ENCODE measurements at regions not wholly inside any gene's neighbourhood (a gene's known extent, or its start where the extent isn't known, plus 50 kb on each side); places are given as distances from the start of the nearest gene placed in this dataset.
"Not testable (repeated sequence)": the region's sequence is repeated elsewhere in the genome, so short reads cannot be mapped to it uniquely, and the experiment has no call there.

GRCh38 chr5:83889971-83890745, 169.5 kb upstream of the HAPLN1 start:
- Histone ChIP-seq H3K4me3 (ENCODE audit: low read depth in 1 of 5, low read length in 5 of 5) (no peak overlapping the region), H3K36me3 (ENCODE audit: control insufficient read depth in 5 of 5, insufficient read depth in 5 of 5, low read length in 5 of 5) (no peaks in the 10 kb centered on the region), H3K27me3 (ENCODE audit: control insufficient read depth in 5 of 5, insufficient read depth in 4 of 5, low read length in 5 of 5) (no peaks in the 10 kb centered on the region), H3K9me3 (ENCODE audit: control insufficient read depth in 5 of 5, low read length in 5 of 5) (no peaks in the 10 kb centered on the region), H3K9ac (ENCODE audit: low read length in 5 of 5) (no peak overlapping the region), H3K4me1 (ENCODE audit: control insufficient read depth in 5 of 5, insufficient read depth in 5 of 5, low read length in 5 of 5) (no peaks in the 10 kb centered on the region), H3K27ac (ENCODE audit: low read depth, low read length) (no peak overlapping the region)

GRCh38 chr5:83877911-83878706, 157.5 kb upstream of the HAPLN1 start:
- H3K27me3 ChIP-seq (ENCODE audit: control insufficient read depth in 5 of 5, insufficient read depth in 4 of 5, low read length in 5 of 5), result no peaks in the 10 kb centered on the region
- no peaks in the 10 kb centered on the region for H3K9me3 ChIP-seq (ENCODE audit: control insufficient read depth in 5 of 5, low read length in 5 of 5)
- H3K4me3 ChIP-seq (ENCODE audit: low read depth in 1 of 5, low read length in 5 of 5), result no peak overlapping the region
- H3K27ac ChIP-seq (ENCODE audit: low read depth, low read length), result no peak overlapping the region
- no peaks in the 10 kb centered on the region for H3K36me3 ChIP-seq (ENCODE audit: control insufficient read depth in 5 of 5, insufficient read depth in 5 of 5, low read length in 5 of 5)
- H3K4me1 ChIP-seq (ENCODE audit: control insufficient read depth in 5 of 5, insufficient read depth in 5 of 5, low read length in 5 of 5), result no peaks in the 10 kb centered on the region
- H3K9ac ChIP-seq (ENCODE audit: low read length in 5 of 5), result no peak overlapping the region

GRCh38 chr5:83871533-83872395, 151.1 kb upstream of the HAPLN1 start:
- Histone ChIP-seq H3K4me1 (ENCODE audit: control insufficient read depth in 5 of 5, insufficient read depth in 5 of 5, low read length in 5 of 5) (no peaks in the 10 kb centered on the region), H3K4me3 (ENCODE audit: low read depth in 1 of 5, low read length in 5 of 5) (no peak overlapping the region), H3K36me3 (ENCODE audit: control insufficient read depth in 5 of 5, insufficient read depth in 5 of 5, low read length in 5 of 5) (no peaks in the 10 kb centered on the region), H3K27ac (ENCODE audit: low read depth, low read length) (no peak overlapping the region), H3K9me3 (ENCODE audit: control insufficient read depth in 5 of 5, low read length in 5 of 5) (no peaks in the 10 kb centered on the region), H3K9ac (ENCODE audit: low read length in 5 of 5) (no peak overlapping the region), H3K27me3 (ENCODE audit: control insufficient read depth in 5 of 5, insufficient read depth in 4 of 5, low read length in 5 of 5) (no peaks in the 10 kb centered on the region)

- Histone ChIP-seq H3K27me3 (ENCODE audit: control insufficient read depth in 5 of 5, insufficient read depth in 4 of 5, low read length in 5 of 5) (no peaks in the 10 kb centered on the region), H3K9ac (ENCODE audit: low read length in 5 of 5) (no peak overlapping the region), H3K36me3 (ENCODE audit: control insufficient read depth in 5 of 5, insufficient read depth in 5 of 5, low read length in 5 of 5) (no peaks in the 10 kb centered on the region), H3K4me1 (ENCODE audit: control insufficient read depth in 5 of 5, insufficient read depth in 5 of 5, low read length in 5 of 5) (no peaks in the 10 kb centered on the region), H3K4me3 (ENCODE audit: low read depth in 1 of 5, low read length in 5 of 5) (no peak overlapping the region), H3K27ac (ENCODE audit: low read depth, low read length) (no peak overlapping the region), H3K9me3 (ENCODE audit: control insufficient read depth in 5 of 5, low read length in 5 of 5) (no peaks in the 10 kb centered on the region)
These were observed 145.5 kb upstream of the HAPLN1 start for GRCh38 chr5:83866181-83866580.

- Histone ChIP-seq H3K9me3 (ENCODE audit: control insufficient read depth in 5 of 5, low read length in 5 of 5) (no peaks in the 10 kb centered on the region), H3K36me3 (ENCODE audit: control insufficient read depth in 5 of 5, insufficient read depth in 5 of 5, low read length in 5 of 5) (no peaks in the 10 kb centered on the region), H3K27ac (ENCODE audit: low read depth, low read length) (no peak overlapping the region), H3K4me3 (ENCODE audit: low read depth in 1 of 5, low read length in 5 of 5) (no peak overlapping the region), H3K27me3 (ENCODE audit: control insufficient read depth in 5 of 5, insufficient read depth in 4 of 5, low read length in 5 of 5) (no peaks in the 10 kb centered on the region), H3K4me1 (ENCODE audit: control insufficient read depth in 5 of 5, insufficient read depth in 5 of 5, low read length in 5 of 5) (no peaks in the 10 kb centered on the region), H3K9ac (ENCODE audit: low read length in 5 of 5) (no peak overlapping the region)
These were observed 144.9 kb upstream of the HAPLN1 start for GRCh38 chr5:83865579-83865978.

- no peaks in the 10 kb centered on the region for H3K9me3 ChIP-seq (ENCODE audit: control insufficient read depth in 5 of 5, low read length in 5 of 5)
- H3K4me1 ChIP-seq (ENCODE audit: control insufficient read depth in 5 of 5, insufficient read depth in 5 of 5, low read length in 5 of 5), result no peaks in the 10 kb centered on the region
- H3K36me3 ChIP-seq (ENCODE audit: control insufficient read depth in 5 of 5, insufficient read depth in 5 of 5, low read length in 5 of 5), result no peaks in the 10 kb centered on the region
- no peak overlapping the region for H3K27ac ChIP-seq (ENCODE audit: low read depth, low read length)
- H3K27me3 ChIP-seq (ENCODE audit: control insufficient read depth in 5 of 5, insufficient read depth in 4 of 5, low read length in 5 of 5), result no peaks in the 10 kb centered on the region
- no peak overlapping the region for H3K9ac ChIP-seq (ENCODE audit: low read length in 5 of 5)
- H3K4me3 ChIP-seq (ENCODE audit: low read depth in 1 of 5, low read length in 5 of 5), result no peak overlapping the region
These were observed 144.0 kb upstream of the HAPLN1 start for GRCh38 chr5:83864652-83865051.

- H3K4me3 ChIP-seq (ENCODE audit: low read depth in 1 of 5, low read length in 5 of 5), result no peak overlapping the region
- peaks cover 0 to 15% (median 13%) of the 10 kb centered on the region in 5 donors for H3K4me1 ChIP-seq (ENCODE audit: control insufficient read depth in 5 of 5, insufficient read depth in 5 of 5, low read length in 5 of 5)
- no peaks in the 10 kb centered on the region for H3K36me3 ChIP-seq (ENCODE audit: control insufficient read depth in 5 of 5, insufficient read depth in 5 of 5, low read length in 5 of 5)
- H3K27me3 ChIP-seq (ENCODE audit: control insufficient read depth in 5 of 5, insufficient read depth in 4 of 5, low read length in 5 of 5), result no peaks in the 10 kb centered on the region
- H3K27ac ChIP-seq (ENCODE audit: low read depth, low read length), result no peak overlapping the region
- H3K9me3 ChIP-seq (ENCODE audit: control insufficient read depth in 5 of 5, low read length in 5 of 5), result no peaks in the 10 kb centered on the region
- H3K9ac ChIP-seq (ENCODE audit: low read length in 5 of 5), result no peak overlapping the region
These were observed 136.7 kb upstream of the HAPLN1 start for GRCh38 chr5:83857341-83857740.

- no peaks in the 10 kb centered on the region for H3K27me3 ChIP-seq (ENCODE audit: control insufficient read depth in 5 of 5, insufficient read depth in 4 of 5, low read length in 5 of 5)
- no peaks in the 10 kb centered on the region for H3K9me3 ChIP-seq (ENCODE audit: control insufficient read depth in 5 of 5, low read length in 5 of 5)
- no peaks in the 10 kb centered on the region for H3K36me3 ChIP-seq (ENCODE audit: control insufficient read depth in 5 of 5, insufficient read depth in 5 of 5, low read length in 5 of 5)
- no peak overlapping the region for H3K4me3 ChIP-seq (ENCODE audit: low read depth in 1 of 5, low read length in 5 of 5)
- H3K4me1 ChIP-seq (ENCODE audit: control insufficient read depth in 5 of 5, insufficient read depth in 5 of 5, low read length in 5 of 5), result peaks cover 0 to 15% (median 13%) of the 10 kb centered on the region in 5 donors
- H3K9ac ChIP-seq (ENCODE audit: low read length in 5 of 5), result no peak overlapping the region
- no peak overlapping the region for H3K27ac ChIP-seq (ENCODE audit: low read depth, low read length)
These were observed 136.2 kb upstream of the HAPLN1 start for GRCh38 chr5:83856881-83857280.

GRCh38 chr5:83850412-83850811, 129.8 kb upstream of the HAPLN1 start:
- H3K4me3 ChIP-seq (ENCODE audit: low read depth in 1 of 5, low read length in 5 of 5); H3K4me1 ChIP-seq (ENCODE audit: control insufficient read depth in 5 of 5, insufficient read depth in 5 of 5, low read length in 5 of 5); H3K27me3 ChIP-seq (ENCODE audit: control insufficient read depth in 5 of 5, insufficient read depth in 4 of 5, low read length in 5 of 5); H3K27ac ChIP-seq (ENCODE audit: low read depth, low read length); H3K36me3 ChIP-seq (ENCODE audit: control insufficient read depth in 5 of 5, insufficient read depth in 5 of 5, low read length in 5 of 5); H3K9me3 ChIP-seq (ENCODE audit: control insufficient read depth in 5 of 5, low read length in 5 of 5); H3K9ac ChIP-seq (ENCODE audit: low read length in 5 of 5): not testable (repeated sequence)

- no peaks in the 10 kb centered on the region for H3K36me3 ChIP-seq (ENCODE audit: control insufficient read depth in 5 of 5, insufficient read depth in 5 of 5, low read length in 5 of 5)
- H3K9ac ChIP-seq (ENCODE audit: low read length in 5 of 5), result no peak overlapping the region
- no peak overlapping the region for H3K27ac ChIP-seq (ENCODE audit: low read depth, low read length)
- H3K9me3 ChIP-seq (ENCODE audit: control insufficient read depth in 5 of 5, low read length in 5 of 5), result no peaks in the 10 kb centered on the region
- H3K4me3 ChIP-seq (ENCODE audit: low read depth in 1 of 5, low read length in 5 of 5), result no peak overlapping the region
- H3K27me3 ChIP-seq (ENCODE audit: control insufficient read depth in 5 of 5, insufficient read depth in 4 of 5, low read length in 5 of 5), result no peaks in the 10 kb centered on the region
- peaks cover 0 to 10% (median 4%) of the 10 kb centered on the region in 5 donors for H3K4me1 ChIP-seq (ENCODE audit: control insufficient read depth in 5 of 5, insufficient read depth in 5 of 5, low read length in 5 of 5)
These were observed 128.3 kb upstream of the HAPLN1 start for GRCh38 chr5:83848941-83849340.
